HG02642 (cell line): ENCODE measurements at regions not wholly inside any gene's neighbourhood (a gene's known extent, or its start where the extent isn't known, plus 50 kb on each side); places are given as distances from the start of the nearest gene placed in this dataset.

Experiments
- ATAC-seq: cut with Tn5 transposase; IDR thresholded peaks from one replicate; pipeline ENCODE4 v1.9.1; 2021; ENCODE audit warnings: mild to moderate bottlenecking; ENCODE audit not compliant: unreplicated experiment, poor library complexity

- ATAC-seq: no peak
These were observed 660.7 kb upstream of the RAB6C start for GRCh38 chr2:129318581-129319421.

- no peak for ATAC-seq
These were observed 660.1 kb upstream of the RAB6C start for GRCh38 chr2:129319422-129319717.

- ATAC-seq: no peak
These were observed 659.2 kb upstream of the RAB6C start for GRCh38 chr2:129320288-129320687.

- no peak for ATAC-seq
These were observed 655.1 kb upstream of the RAB6C start for GRCh38 chr2:129324349-129324748.

GRCh38 chr2:129325151-129325550 lies 654.3 kb upstream of the RAB6C start:
- ATAC-seq: no peak

GRCh38 chr2:129329574-129329973 lies 649.9 kb upstream of the RAB6C start:
- no peak for ATAC-seq

GRCh38 chr2:129330504-129330903 lies 649.0 kb upstream of the RAB6C start:
- ATAC-seq: no peak

GRCh38 chr2:129331638-129332037 lies 647.8 kb upstream of the RAB6C start:
- no peak for ATAC-seq

- ATAC-seq: no peak
These were observed 645.3 kb upstream of the RAB6C start for GRCh38 chr2:129334128-129334527.

GRCh38 chr2:129334696-129335410 lies 644.6 kb upstream of the RAB6C start:
- ATAC-seq: no peak

GRCh38 chr2:129336276-129336675 lies 643.2 kb upstream of the RAB6C start:
- no peak for ATAC-seq

GRCh38 chr2:129337076-129337475 lies 642.4 kb upstream of the RAB6C start:
- no peak for ATAC-seq

GRCh38 chr2:129345540-129345939 lies 633.9 kb upstream of the RAB6C start:
- no peak for ATAC-seq

GRCh38 chr2:129347486-129348217 lies 631.8 kb upstream of the RAB6C start:
- peak; percentile 99 for ATAC-seq

GRCh38 chr2:129354631-129355030 lies 624.8 kb upstream of the RAB6C start:
- ATAC-seq: no peak

GRCh38 chr2:129361688-129362087 lies 617.8 kb upstream of the RAB6C start:
- ATAC-seq: no peak

- ATAC-seq: no peak
These were observed 613.2 kb upstream of the RAB6C start for GRCh38 chr2:129366263-129366662.

GRCh38 chr2:129367107-129367506 lies 612.4 kb upstream of the RAB6C start:
- no peak for ATAC-seq

GRCh38 chr2:129369437-129369836 lies 610.0 kb upstream of the RAB6C start:
- peak; percentile 60 for ATAC-seq

GRCh38 chr2:129374452-129374851 lies 605.0 kb upstream of the RAB6C start:
- no peak for ATAC-seq
